MM.1S (cell line): ENCODE measurements at regions not wholly inside any gene's neighbourhood (a gene's known extent, or its start where the extent isn't known, plus 50 kb on each side); places are given as distances from the start of the nearest gene placed in this dataset.

Experiments
- CTCF ChIP-seq: fragments of 300-600 bp; sonication (generic); IDR thresholded peaks from 2 replicates; pipeline ENCODE4 v1.5.1; 2016; ENCODE audit warnings: antibody characterized with exemption, low read length, mixed read lengths
- EZH2 ChIP-seq: fragments of 300-600 bp; sonication (generic); optimal IDR thresholded peaks from 2 replicates; pipeline ENCODE3; 2017; ENCODE audit warnings: low read depth, mild to moderate bottlenecking, antibody characterized with exemption, low read length, mixed read lengths
- EZH2phosphoT487 ChIP-seq: fragments of 300-600 bp; sonication (generic); IDR thresholded peaks from 2 replicates; pipeline ENCODE4 v1.6.1; 2018; ENCODE audit warnings: antibody characterized with exemption, low read length

GRCh38 chr12:34377243-34378035, 355.1 kb downstream of the ALG10 start:
- TF ChIP-seq CTCF: no peak
- no peak for TF ChIP-seq EZH2
- TF ChIP-seq EZH2phosphoT487: no peak
